Esophagus muscularis mucosa (tissue), 4 donors: ENCODE measurements at regions not wholly inside any gene's neighbourhood (a gene's known extent, or its start where the extent isn't known, plus 50 kb on each side); places are given as distances from the start of the nearest gene placed in this dataset.

Experiments
- DNase-seq: peaks from one replicate; pipeline ENCODE4 v3.0.0-alpha.2; 2017; ENCODE audit errors: extremely low spot score
- H3K27ac ChIP-seq, 4 donors: fragments of 200-600 bp; sonication (generic); replicated peaks in 1 of 4; 1 replicate in 3 of 4; 2 replicates in 1 of 4; pipeline ENCODE4 v1.5.1; 2016 to 2019; ENCODE audit warnings: mild to moderate bottlenecking in 1 of 4
- H3K27me3 ChIP-seq, 4 donors: fragments of 200-600 bp; sonication (generic); one replicate each; pipeline versions ENCODE4 v1.5.1 to v1.6.0; 2016 to 2019
- H3K36me3 ChIP-seq, 4 donors: fragments of 200-600 bp; sonication (generic); one replicate each; pipeline ENCODE4 v1.5.1; 2016 to 2019
- H3K4me1 ChIP-seq, 4 donors: fragments of 200-600 bp; sonication (generic); one replicate each; pipeline ENCODE4 v1.5.1; 2016 to 2019
- H3K4me3 ChIP-seq, 4 donors: fragments of 200-600 bp; sonication (generic); 1 replicate in 2 of 4; 2 replicates in 2 of 4; pipeline ENCODE4 v1.5.1; 2016 to 2019; ENCODE audit warnings: mild to moderate bottlenecking in 4 of 4, moderate library complexity in 1 of 4
- H3K9me3 ChIP-seq, 4 donors: fragments of 200-600 bp; sonication (generic); 1 replicate in 3 of 4; 2 replicates in 1 of 4; pipeline ENCODE4 v1.5.1; 2016 to 2019
- CTCF ChIP-seq, 3 experiments: fragments of 200-600 bp in 2 of 3; fragments of 450-650 bp in 1 of 3; sonication (generic) in 2 of 3; IDR thresholded peaks; one replicate each; pipeline ENCODE4 v1.5.1; 2017 to 2019; ENCODE audit warnings: antibody characterized with exemption in 3 of 3, mild to moderate bottlenecking in 2 of 3, moderate library complexity in 1 of 3
- EP300 ChIP-seq: sonication (generic); formaldehyde crosslinking; IDR thresholded peaks from one replicate; pipeline ENCODE4 v1.6.1; 2017; ENCODE audit warnings: antibody characterized with exemption
- POLR2A ChIP-seq: fragments of 450-650 bp; IDR thresholded peaks from one replicate; pipeline ENCODE4 v1.6.1; 2017; ENCODE audit warnings: antibody characterized with exemption, moderate library complexity, mild to moderate bottlenecking, low read depth
- POLR2AphosphoS5 ChIP-seq, 2 donors: sonication (generic); formaldehyde crosslinking; IDR thresholded peaks; one replicate each; pipeline ENCODE4 v1.6.1; 2017; ENCODE audit warnings: antibody characterized with exemption in 2 of 2
- WGBS: methylation state at CpG from one replicate; pipeline ENCODE4 v1.1.5; 2018; 5-methylcytosine and 5-hydroxymethylcytosine counted together
- intact Hi-C: fragments of 100-400 bp; cut with DNase I; formaldehyde crosslinking; loops from one replicate; pipeline ENCODE4 v1.15.1; 2023

GRCh38 chr6:91566467-91566866 lies 979.6 kb upstream of the MAP3K7 start:
- H3K36me3 ChIP-seq, result no peaks in the 10 kb centered on the region
- no peak overlapping the region for H3K27ac ChIP-seq
- H3K9me3 ChIP-seq, result no peaks in the 10 kb centered on the region
- DNase-seq, result no peak
- intact Hi-C loops, result no loop called here
- no peak overlapping the region for H3K4me3 ChIP-seq
- H3K4me1 ChIP-seq, result no peaks in the 10 kb centered on the region
- no peak for TF ChIP-seq CTCF (IDR thresholded peaks at IDR 0.05)
- TF ChIP-seq POLR2AphosphoS5 (IDR thresholded peaks at IDR 0.05), result no peak
- no peak for TF ChIP-seq POLR2A
- H3K27me3 ChIP-seq, result no peaks in the 10 kb centered on the region

GRCh38 chr6:91565207-91565606 lies 978.3 kb upstream of the MAP3K7 start:
- H3K27ac ChIP-seq, result no peak overlapping the region
- H3K9me3 ChIP-seq, result peaks cover 0 to 5% (median 2%) of the 10 kb centered on the region in 4 donors
- TF ChIP-seq EP300, result no peak
- H3K36me3 ChIP-seq, result no peaks in the 10 kb centered on the region
- no peaks in the 10 kb centered on the region for H3K27me3 ChIP-seq
- WGBS, result 65% methylated on average over 3 of the region's 3 CpGs
- no peak for DNase-seq
- H3K4me1 ChIP-seq, result no peaks in the 10 kb centered on the region
- H3K4me3 ChIP-seq, result no peak overlapping the region
- intact Hi-C loops, result no loop called here

GRCh38 chr6:91562955-91563354 lies 976.1 kb upstream of the MAP3K7 start:
- Histone ChIP-seq H3K27me3 (no peaks in the 10 kb centered on the region), H3K9me3 (peaks cover 0 to 10% (median 7%) of the 10 kb centered on the region in 4 donors), H3K4me3 (no peak overlapping the region), H3K4me1 (no peaks in the 10 kb centered on the region), H3K27ac (no peak overlapping the region), H3K36me3 (no peaks in the 10 kb centered on the region)
- no peak for DNase-seq
- intact Hi-C loops, result no loop called here
- WGBS, result 67% methylated on average over 3 of the region's 3 CpGs
- TF ChIP-seq POLR2A (no peak), CTCF (IDR thresholded peaks at IDR 0.05) (no peak), POLR2AphosphoS5 (IDR thresholded peaks at IDR 0.05) (no peak), EP300 (no peak)

GRCh38 chr6:91560409-91560808 lies 973.5 kb upstream of the MAP3K7 start:
- Histone ChIP-seq H3K36me3 (no peaks in the 10 kb centered on the region), H3K4me1 (no peaks in the 10 kb centered on the region), H3K9me3 (peaks cover 0 to 10% (median 7%) of the 10 kb centered on the region in 4 donors), H3K27ac (no peak overlapping the region), H3K27me3 (no peaks in the 10 kb centered on the region), H3K4me3 (no peak overlapping the region)
- WGBS, result 96% methylated on average over 3 of the region's 3 CpGs
- no peak for DNase-seq
- intact Hi-C loops, result no loop called here
- TF ChIP-seq CTCF (IDR thresholded peaks at IDR 0.05), result no peak
- no peak for TF ChIP-seq POLR2AphosphoS5 (IDR thresholded peaks at IDR 0.05)
- no peak for TF ChIP-seq EP300
- no peak for TF ChIP-seq POLR2A

- H3K27me3 ChIP-seq, result no peaks in the 10 kb centered on the region
- no peak for DNase-seq
- H3K4me1 ChIP-seq, result no peaks in the 10 kb centered on the region
- no peak overlapping the region for H3K4me3 ChIP-seq
- 70% methylated on average over 5 of the region's 5 CpGs for WGBS
- H3K9me3 ChIP-seq, result no peaks in the 10 kb centered on the region
- no peaks in the 10 kb centered on the region for H3K36me3 ChIP-seq
- intact Hi-C loops, result no loop called here
- H3K27ac ChIP-seq, result no peak overlapping the region
- no peak for TF ChIP-seq CTCF (IDR thresholded peaks at IDR 0.05)
- no peak for TF ChIP-seq POLR2AphosphoS5 (IDR thresholded peaks at IDR 0.05)
- TF ChIP-seq POLR2A, result no peak
- no peak for TF ChIP-seq EP300
Observed at GRCh38 chr6:91540902-91541301, 954.0 kb upstream of the MAP3K7 start.
